Gastrocnemius medialis (tissue), 4 donors: ENCODE measurements at regions not wholly inside any gene's neighbourhood (a gene's known extent, or its start where the extent isn't known, plus 50 kb on each side); places are given as distances from the start of the nearest gene placed in this dataset.

Experiments used
- CTCF ChIP-seq, 5 experiments: fragments of 450-650 bp in 3 of 5; fragments of 200-600 bp in 2 of 5; sonication (generic) in 2 of 5; IDR thresholded peaks in 4 of 5; conservative IDR thresholded peaks in 1 of 5; 1 replicate in 4 of 5; 2 replicates in 1 of 5; pipeline ENCODE4 v1.5.1; 2016 to 2019; ENCODE audit warnings: antibody characterized with exemption in 5 of 5, mild to moderate bottlenecking in 3 of 5, moderate library complexity in 3 of 5
- POLR2A ChIP-seq, 2 donors: fragments of 450-650 bp; IDR thresholded peaks; one replicate each; pipeline ENCODE4 v1.6.1; 2017; ENCODE audit warnings: antibody characterized with exemption in 2 of 2, mild to moderate bottlenecking in 2 of 2, moderate library complexity in 2 of 2

DNA sequence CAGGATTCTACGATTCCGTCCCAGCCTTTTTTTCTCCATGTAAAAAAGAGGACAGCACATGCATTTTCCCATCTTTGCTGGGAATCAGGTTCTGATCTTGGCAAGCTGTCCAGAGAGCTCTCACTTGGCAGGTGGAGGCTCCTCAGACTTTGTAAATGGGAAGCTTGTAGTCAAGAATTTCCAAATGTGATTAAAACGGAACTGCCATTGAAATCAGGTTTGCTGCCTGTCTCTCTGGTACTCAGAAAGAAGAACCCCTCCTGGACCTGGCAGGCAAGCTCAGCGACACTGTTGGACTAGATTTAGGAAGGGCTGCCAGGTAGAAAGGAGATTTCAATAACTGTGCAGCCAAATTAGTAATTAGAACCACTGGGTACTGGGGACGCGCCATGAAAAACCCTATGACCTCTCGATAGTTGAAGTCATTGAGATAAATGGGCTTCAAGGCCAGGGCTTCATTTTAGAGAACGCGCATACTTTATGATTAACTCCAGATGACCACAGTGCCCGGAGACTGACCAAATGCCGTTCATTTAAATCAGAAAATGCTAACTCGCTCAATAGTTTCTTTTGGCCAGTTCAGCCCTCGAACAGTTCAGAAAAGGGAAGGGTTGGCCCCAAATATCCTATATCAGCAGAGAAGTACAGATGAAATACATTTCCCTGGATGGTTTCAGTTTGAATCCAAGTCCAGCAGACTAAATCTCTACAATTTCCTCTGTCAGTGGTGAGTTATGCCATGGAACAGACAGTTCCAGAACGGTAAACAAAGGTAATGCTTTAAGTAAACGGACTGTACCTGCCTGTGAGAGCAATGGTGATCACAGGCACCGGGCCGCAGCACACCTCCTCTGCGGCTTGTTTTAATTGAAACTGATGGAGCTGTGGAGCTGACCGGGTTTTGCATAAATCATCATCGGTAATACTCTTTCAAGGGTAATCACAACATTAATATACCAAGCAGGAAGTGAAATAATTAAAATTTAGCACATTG is 517.4 kb downstream of the RFC3 start:
- TF ChIP-seq CTCF (IDR thresholded peaks at IDR 0.05 in 4 of 5, conservative IDR thresholded peaks at IDR 0.05 in 1 of 5) = no peak
- no peak for TF ChIP-seq POLR2A (IDR thresholded peaks at IDR 0.05)
